ENCODE measurements at regions not wholly inside any gene's neighbourhood (a gene's known extent, or its start where the extent isn't known, plus 50 kb on each side); places are given as distances from the start of the nearest gene placed in this dataset.

DNA sequence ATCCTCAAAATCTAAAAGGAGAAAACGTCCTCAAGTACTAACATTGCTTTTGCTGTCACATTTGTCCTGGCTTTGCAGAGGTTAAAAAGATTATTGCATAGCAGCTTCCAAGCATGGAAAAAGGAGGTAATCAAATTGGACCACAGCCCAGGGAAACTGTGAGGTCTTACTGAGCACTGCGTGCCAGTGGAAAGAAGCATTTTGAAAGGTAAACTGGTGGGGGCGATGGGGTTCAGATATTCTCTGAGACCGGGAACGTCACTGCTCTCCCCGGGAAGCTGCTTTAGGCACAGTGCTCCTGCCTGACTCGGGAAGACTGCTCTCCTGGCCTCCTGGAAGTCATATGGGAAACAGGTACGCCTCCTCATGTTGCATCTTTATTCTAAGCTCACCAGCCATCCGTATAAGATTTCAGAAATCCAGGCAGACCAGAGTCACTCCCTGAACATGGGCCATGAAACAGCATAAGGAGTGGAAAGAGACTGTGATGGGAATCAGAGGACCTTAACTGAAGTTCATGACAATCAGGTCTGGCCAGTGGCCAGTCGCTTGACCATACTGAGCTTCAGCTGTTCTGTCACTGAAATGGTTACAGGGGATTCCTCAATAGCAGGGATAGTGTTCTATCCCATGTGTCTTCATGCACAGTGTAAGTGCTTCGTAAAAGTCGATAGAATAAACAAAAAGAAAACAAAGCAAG is 284.1 kb downstream of the TRIB2 start:
- TF ChIP-seq, protein P1, sequence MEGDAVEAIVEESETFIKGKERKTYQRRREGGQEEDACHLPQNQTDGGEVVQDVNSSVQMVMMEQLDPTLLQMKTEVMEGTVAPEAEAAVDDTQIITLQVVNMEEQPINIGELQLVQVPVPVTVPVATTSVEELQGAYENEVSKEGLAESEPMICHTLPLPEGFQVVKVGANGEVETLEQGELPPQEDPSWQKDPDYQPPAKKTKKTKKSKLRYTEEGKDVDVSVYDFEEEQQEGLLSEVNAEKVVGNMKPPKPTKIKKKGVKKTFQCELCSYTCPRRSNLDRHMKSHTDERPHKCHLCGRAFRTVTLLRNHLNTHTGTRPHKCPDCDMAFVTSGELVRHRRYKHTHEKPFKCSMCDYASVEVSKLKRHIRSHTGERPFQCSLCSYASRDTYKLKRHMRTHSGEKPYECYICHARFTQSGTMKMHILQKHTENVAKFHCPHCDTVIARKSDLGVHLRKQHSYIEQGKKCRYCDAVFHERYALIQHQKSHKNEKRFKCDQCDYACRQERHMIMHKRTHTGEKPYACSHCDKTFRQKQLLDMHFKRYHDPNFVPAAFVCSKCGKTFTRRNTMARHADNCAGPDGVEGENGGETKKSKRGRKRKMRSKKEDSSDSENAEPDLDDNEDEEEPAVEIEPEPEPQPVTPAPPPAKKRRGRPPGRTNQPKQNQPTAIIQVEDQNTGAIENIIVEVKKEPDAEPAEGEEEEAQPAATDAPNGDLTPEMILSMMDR (IDR thresholded peaks at IDR 0.05): no peak
- no peak for ATAC-seq
- H3K27me3 ChIP-seq (ENCODE audit: control insufficient read depth, insufficient read depth, low read length): no peaks in the 10 kb centered on the region
- no peak overlapping the region for H3K27ac ChIP-seq (ENCODE audit: low read length)
- no peaks in the 10 kb centered on the region for H3K9me3 ChIP-seq (ENCODE audit: control insufficient read depth, insufficient read depth, low read length)
- H3K36me3 Mint-ChIP-seq: no peaks in the 10 kb centered on the region
- H3K4me3 ChIP-seq (ENCODE audit: low read length): no peak overlapping the region
- no peak overlapping the region for H3K27ac Mint-ChIP-seq
- H3K9me3 Mint-ChIP-seq: no peaks in the 10 kb centered on the region
- DNase-seq: no peak
- peaks cover 0 to 6% of the 10 kb centered on the region in 2 donors for H3K4me1 Mint-ChIP-seq
- no peaks in the 10 kb centered on the region for H3K27me3 Mint-ChIP-seq (ENCODE audit: low read depth in 2 of 2)
- no peak overlapping the region for H3K4me3 Mint-ChIP-seq
- no peaks in the 10 kb centered on the region for H3K4me1 ChIP-seq (ENCODE audit: control insufficient read depth, insufficient read depth, low read length)
- WGBS (ENCODE audit: insufficient coverage): 87% methylated on average over 11 of the region's 12 CpGs
- no peaks in the 10 kb centered on the region for H3K36me3 ChIP-seq (ENCODE audit: control insufficient read depth, insufficient read depth, low read length)
- intact Hi-C loops (cut with micrococcal nuclease): no loop called here

DNA sequence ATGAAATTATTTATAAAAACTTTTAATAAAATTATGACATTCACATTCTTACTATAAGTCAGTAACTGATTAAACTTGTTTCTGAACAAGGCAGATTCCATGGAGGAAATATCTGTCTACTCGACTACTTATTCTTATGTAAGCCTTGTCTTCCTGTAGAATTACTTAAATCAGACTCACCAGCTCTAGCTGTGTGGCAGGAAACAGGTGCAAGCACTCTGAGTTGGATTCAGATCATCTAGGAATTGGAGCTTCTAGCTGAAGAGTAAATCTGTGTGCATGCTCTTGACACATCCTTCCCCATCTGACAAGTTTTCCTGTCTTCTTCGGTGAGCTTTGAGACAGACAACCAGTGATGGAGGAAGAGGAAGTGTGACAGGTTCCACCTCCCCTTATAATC is 284.7 kb downstream of the TRIB2 start:
- TF ChIP-seq, protein P1 (IDR thresholded peaks at IDR 0.05): no peak
- H3K27ac Mint-ChIP-seq: no peak overlapping the region
- no peak overlapping the region for H3K4me3 Mint-ChIP-seq
- no peak for ATAC-seq
- H3K4me1 ChIP-seq (ENCODE audit: control insufficient read depth, insufficient read depth, low read length): no peaks in the 10 kb centered on the region
- no CpG with 5 or more reads among the region's 2 CpGs for WGBS (ENCODE audit: insufficient coverage)
- H3K4me1 Mint-ChIP-seq: peaks cover 0 to 6% of the 10 kb centered on the region in 2 donors
- H3K27ac ChIP-seq (ENCODE audit: low read length): no peak overlapping the region
- H3K27me3 ChIP-seq (ENCODE audit: control insufficient read depth, insufficient read depth, low read length): no peaks in the 10 kb centered on the region
- no peaks in the 10 kb centered on the region for H3K27me3 Mint-ChIP-seq (ENCODE audit: low read depth in 2 of 2)
- no peaks in the 10 kb centered on the region for H3K9me3 ChIP-seq (ENCODE audit: control insufficient read depth, insufficient read depth, low read length)
- DNase-seq: no peak
- intact Hi-C loops (cut with micrococcal nuclease): no loop called here
- H3K4me3 ChIP-seq (ENCODE audit: low read length): no peak overlapping the region
- H3K36me3 Mint-ChIP-seq: no peaks in the 10 kb centered on the region
- H3K36me3 ChIP-seq (ENCODE audit: control insufficient read depth, insufficient read depth, low read length): no peaks in the 10 kb centered on the region
- H3K9me3 Mint-ChIP-seq: no peaks in the 10 kb centered on the region

DNA sequence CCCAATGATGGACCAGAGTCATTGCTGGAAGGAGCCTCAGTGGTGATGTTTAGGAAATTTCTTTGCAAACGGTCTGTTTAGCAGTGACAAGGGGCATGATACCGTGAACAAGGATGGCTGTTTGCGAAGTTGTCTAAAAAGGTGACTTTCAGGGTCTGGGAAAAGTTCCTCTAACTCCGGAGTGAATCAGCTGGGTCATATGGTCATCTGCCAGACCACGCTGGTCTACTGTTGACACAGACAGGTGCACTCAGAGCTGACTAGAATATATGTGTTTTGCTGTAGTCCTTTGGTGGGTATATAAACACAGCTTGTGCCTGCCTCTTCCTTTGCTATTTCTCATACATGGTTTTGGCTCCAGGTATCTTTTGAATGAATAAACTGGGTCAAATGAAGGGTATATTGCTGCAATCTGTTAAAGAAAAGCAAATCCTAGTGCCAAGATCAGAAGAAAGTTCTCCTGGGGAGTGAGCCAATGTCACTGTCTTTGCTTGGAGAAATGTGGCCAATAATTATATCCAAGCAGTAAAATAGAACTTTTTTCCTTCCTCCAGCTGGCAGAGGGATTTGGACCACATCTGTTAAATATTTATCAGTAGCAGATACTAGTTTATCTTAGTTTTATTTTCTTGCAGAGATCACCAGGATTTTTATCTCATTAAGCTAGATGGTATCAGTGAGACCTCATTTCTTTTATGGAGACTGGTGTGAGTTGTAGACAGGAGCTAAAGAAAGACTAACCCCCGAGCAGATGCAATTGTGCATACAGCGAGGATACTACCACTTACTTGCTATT is 286.0 kb downstream of the TRIB2 start:
- H3K27me3 ChIP-seq (ENCODE audit: control insufficient read depth, insufficient read depth, low read length): no peaks in the 10 kb centered on the region
- TF ChIP-seq, protein P1 (IDR thresholded peaks at IDR 0.05): no peak
- intact Hi-C loops (cut with micrococcal nuclease): no loop called here
- DNase-seq (no peak), ATAC-seq (no peak)
- peaks cover 3% of the 10 kb centered on the region for H3K4me1 ChIP-seq (ENCODE audit: control insufficient read depth, insufficient read depth, low read length)
- H3K9me3 ChIP-seq (ENCODE audit: control insufficient read depth, insufficient read depth, low read length): no peaks in the 10 kb centered on the region
- no peaks in the 10 kb centered on the region for H3K36me3 Mint-ChIP-seq
- no peak overlapping the region for H3K27ac Mint-ChIP-seq
- H3K27ac ChIP-seq (ENCODE audit: low read length): no peak overlapping the region
- H3K4me3 Mint-ChIP-seq: no peak overlapping the region
- H3K4me1 Mint-ChIP-seq: peaks cover 5 to 13% of the 10 kb centered on the region in 2 donors
- no peaks in the 10 kb centered on the region for H3K9me3 Mint-ChIP-seq
- H3K27me3 Mint-ChIP-seq (ENCODE audit: low read depth in 2 of 2): no peaks in the 10 kb centered on the region
- H3K4me3 ChIP-seq (ENCODE audit: low read length): no peak overlapping the region
- 87% methylated on average over 5 of the region's 7 CpGs for WGBS (ENCODE audit: insufficient coverage)
- no peaks in the 10 kb centered on the region for H3K36me3 ChIP-seq (ENCODE audit: control insufficient read depth, insufficient read depth, low read length)

All from natural killer cell (primary cell).